ENCODE measurements at regions not wholly inside any gene's neighbourhood (a gene's known extent, or its start where the extent isn't known, plus 50 kb on each side); places are given as distances from the start of the nearest gene placed in this dataset.

DNA sequence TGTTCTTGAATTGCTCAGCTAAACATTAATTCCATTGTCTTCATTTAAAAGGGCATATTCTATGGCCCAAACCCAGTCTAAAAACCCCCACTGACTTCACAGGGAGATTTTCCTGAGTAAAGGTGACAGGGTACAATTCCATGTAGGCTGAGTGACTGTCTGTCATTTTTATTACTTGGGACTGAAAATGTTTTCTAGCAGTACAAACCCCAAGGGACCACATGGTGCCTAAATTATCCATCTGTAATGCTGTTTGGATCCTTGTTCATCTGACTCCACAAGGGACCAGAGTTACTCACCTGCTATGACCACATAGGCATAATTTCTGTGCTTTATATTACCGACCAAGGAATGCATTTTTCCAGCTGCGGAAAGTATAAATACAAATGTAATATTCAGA, 349.1 kb downstream of the ZNF608 start:
- no peaks in the 10 kb centered on the region for H3K36me3 ChIP-seq (ENCODE audit: insufficient read depth, low read length)
- no TSS peak for BruUV-seq (replicated peaks)

DNA sequence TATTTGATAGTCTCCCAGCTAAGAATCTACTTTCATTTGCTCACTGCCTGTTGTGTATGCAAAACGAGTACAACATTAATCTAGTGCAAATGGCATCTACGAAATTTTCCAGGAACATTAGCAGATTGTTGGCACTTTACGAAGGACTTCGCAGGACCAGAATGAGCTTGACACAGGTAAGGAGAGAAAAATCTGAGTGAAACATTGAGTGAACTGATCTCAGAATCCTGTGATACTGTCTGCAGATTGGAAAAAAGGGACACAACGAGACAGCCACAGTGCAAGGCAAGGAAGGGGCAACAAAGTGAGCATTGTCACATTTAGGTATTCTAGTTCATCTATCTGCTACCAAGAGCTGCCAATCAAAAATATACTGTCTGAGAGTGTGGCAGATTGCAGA, 350.5 kb downstream of the ZNF608 start:
- H3K4me2 ChIP-seq (ENCODE audit: low read length): no peak overlapping the region
- no peaks in the 10 kb centered on the region for H3K36me3 ChIP-seq (ENCODE audit: insufficient read depth, low read length)
- no peak overlapping the region for H2AFZ ChIP-seq (ENCODE audit: low read length)
- no peaks in the 10 kb centered on the region for H4K20me1 ChIP-seq (ENCODE audit: insufficient read depth, low read length)
- ChIA-PET POLR2A (no interaction called here), CTCF (ENCODE audit: unreplicated experiment) (no interaction called here)
- no peaks in the 10 kb centered on the region for H3K79me2 ChIP-seq (ENCODE audit: insufficient read depth, low read depth, low read length)
- no peak for TF ChIP-seq EZH2phosphoT487 (IDR thresholded peaks at IDR 0.05; ENCODE audit: borderline replicate concordance, low read depth, low read length)
- intact Hi-C loops (cut with micrococcal nuclease; ENCODE audit: unreplicated experiment): no loop called here
- no peaks in the 10 kb centered on the region for H3K9me2 ChIP-seq (ENCODE audit: insufficient read depth, low read length)
- no peak for DNase-seq (ENCODE audit: low spot score)
- no peaks in the 10 kb centered on the region for H3K4me1 ChIP-seq (ENCODE audit: insufficient read depth, low read length, poor library complexity, severe bottlenecking)
- no peak overlapping the region for H3K27ac ChIP-seq (ENCODE audit: low read depth, low read length, poor library complexity, severe bottlenecking)
- BruUV-seq (replicated peaks): no TSS peak
- H3K4me3 ChIP-seq (ENCODE audit: low read depth, low read length, poor library complexity, severe bottlenecking): no peak overlapping the region
- no peaks in the 10 kb centered on the region for H3K9me3 ChIP-seq (ENCODE audit: low read length)

More for the DNA sequence above, 349.1 kb downstream of the ZNF608 start:
- H3K9me3 ChIP-seq (ENCODE audit: low read length): no peaks in the 10 kb centered on the region
- POLR2A ChIA-PET: interaction anchor here (1.5 kb wide), 1 partner anchor 18 kb away, joined by 4 read pairs; no protein-coding TSS in a partner anchor
- CTCF ChIA-PET (ENCODE audit: unreplicated experiment): no interaction called here
- H3K4me2 ChIP-seq (ENCODE audit: low read length): no peak overlapping the region
- H3K4me1 ChIP-seq (ENCODE audit: insufficient read depth, low read length, poor library complexity, severe bottlenecking): no peaks in the 10 kb centered on the region
- H3K9me2 ChIP-seq (ENCODE audit: insufficient read depth, low read length): no peaks in the 10 kb centered on the region
- no peak overlapping the region for H3K27ac ChIP-seq (ENCODE audit: low read depth, low read length, poor library complexity, severe bottlenecking)
- H3K79me2 ChIP-seq (ENCODE audit: insufficient read depth, low read depth, low read length): no peaks in the 10 kb centered on the region
- no peak overlapping the region for H3K4me3 ChIP-seq (ENCODE audit: low read depth, low read length, poor library complexity, severe bottlenecking)
- intact Hi-C loops (cut with micrococcal nuclease; ENCODE audit: unreplicated experiment): no loop called here
- no peak overlapping the region for H2AFZ ChIP-seq (ENCODE audit: low read length)
- DNase-seq (ENCODE audit: low spot score): no peak
- no peaks in the 10 kb centered on the region for H4K20me1 ChIP-seq (ENCODE audit: insufficient read depth, low read length)
- TF ChIP-seq EZH2phosphoT487 (IDR thresholded peaks at IDR 0.05; ENCODE audit: borderline replicate concordance, low read depth, low read length): no peak
- no peak for TF ChIP-seq CTCF (conservative IDR thresholded peaks at IDR 0.05; ENCODE audit: low read length)

DNA sequence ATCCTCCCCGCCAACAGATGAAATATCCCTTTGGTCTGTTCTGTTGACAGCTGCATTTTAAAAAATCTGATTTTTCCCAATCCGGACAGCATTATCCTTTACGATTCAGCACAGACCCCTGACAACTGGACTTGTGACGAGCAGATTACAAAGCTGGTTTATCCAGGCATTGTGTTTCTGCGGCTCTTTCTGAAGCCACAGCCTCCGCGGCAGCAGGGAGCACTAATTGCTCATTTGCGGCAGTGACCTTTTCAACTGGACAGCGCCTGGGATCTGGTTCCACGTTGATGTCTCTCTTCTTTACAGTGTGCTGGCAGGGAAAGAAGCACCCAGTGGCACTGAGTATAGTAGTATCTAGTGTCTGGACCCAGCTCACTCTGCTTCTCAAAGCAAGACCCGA, 351.2 kb downstream of the ZNF608 start:
- H3K36me3 ChIP-seq (ENCODE audit: insufficient read depth, low read length): no peaks in the 10 kb centered on the region
- no peaks in the 10 kb centered on the region for H4K20me1 ChIP-seq (ENCODE audit: insufficient read depth, low read length)
- H3K4me2 ChIP-seq (ENCODE audit: low read length): no peak overlapping the region
- H3K9me2 ChIP-seq (ENCODE audit: insufficient read depth, low read length): no peaks in the 10 kb centered on the region
- POLR2A ChIA-PET: interaction anchor here (0.5 to 0.9 kb wide), 3 partner anchors 11 to 422 kb away, joined by 3 to 5 read pairs (median 3); no protein-coding TSS in a partner anchor
- CTCF ChIA-PET (ENCODE audit: unreplicated experiment): no interaction called here
- BruUV-seq (replicated peaks): no TSS peak
- no peak for TF ChIP-seq EZH2phosphoT487 (IDR thresholded peaks at IDR 0.05; ENCODE audit: borderline replicate concordance, low read depth, low read length)
- no peak for TF ChIP-seq CTCF (conservative IDR thresholded peaks at IDR 0.05; ENCODE audit: low read length)
- H3K4me1 ChIP-seq (ENCODE audit: insufficient read depth, low read length, poor library complexity, severe bottlenecking): no peaks in the 10 kb centered on the region
- H3K27ac ChIP-seq (ENCODE audit: low read depth, low read length, poor library complexity, severe bottlenecking): no peak overlapping the region
- no peak for DNase-seq (ENCODE audit: low spot score)
- no peaks in the 10 kb centered on the region for H3K9me3 ChIP-seq (ENCODE audit: low read length)
- H3K79me2 ChIP-seq (ENCODE audit: insufficient read depth, low read depth, low read length): no peaks in the 10 kb centered on the region
- no peak overlapping the region for H2AFZ ChIP-seq (ENCODE audit: low read length)
- intact Hi-C loops (cut with micrococcal nuclease; ENCODE audit: unreplicated experiment): no loop called here
- no peak overlapping the region for H3K4me3 ChIP-seq (ENCODE audit: low read depth, low read length, poor library complexity, severe bottlenecking)
